ENCODE measurements at regions not wholly inside any gene's neighbourhood (a gene's known extent, or its start where the extent isn't known, plus 50 kb on each side); places are given as distances from the start of the nearest gene placed in this dataset.

GRCh38 chrX:125436855-125437254, 117.2 kb downstream of the TEX13C start:
- Histone ChIP-seq H2BK12ac (ENCODE audit: low read length) (no peak overlapping the region), H3K27ac (replicated peaks; ENCODE audit: low read length) (no peak overlapping the region), H3K4me3 (ENCODE audit: low read length in 2 of 2) (no peak overlapping the region), H4K8ac (ENCODE audit: low read depth, low read length) (no peak overlapping the region), H3K36me3 (replicated peaks in 1 of 2; ENCODE audit: control insufficient read depth in 2 of 2, insufficient read depth in 2 of 2, low read length in 2 of 2) (no peaks in the 10 kb centered on the region), H3K14ac (ENCODE audit: low read length) (no peak overlapping the region), H3K9ac (ENCODE audit: low read depth, low read length, poor library complexity) (no peak overlapping the region), H3K23ac (ENCODE audit: low read depth, low read length, poor library complexity) (no peak overlapping the region), H2BK15ac (ENCODE audit: low read length) (no peak overlapping the region), H2AFZ (ENCODE audit: low read length) (no peak overlapping the region), H2BK120ac (ENCODE audit: low read depth, low read length) (no peak overlapping the region), H3K4ac (ENCODE audit: low read length) (no peak overlapping the region), H3K9me3 (replicated peaks in 1 of 2; ENCODE audit: control insufficient read depth in 2 of 2, insufficient read depth in 1 of 2, low read depth in 1 of 2, low read length in 2 of 2) (no peaks in the 10 kb centered on the region), H2BK5ac (ENCODE audit: low read length) (no peak overlapping the region), H3K18ac (ENCODE audit: low read length) (no peak overlapping the region), H3K27me3 (ENCODE audit: control insufficient read depth in 3 of 3, insufficient read depth in 3 of 3, low read depth in 1 of 3, low read length in 3 of 3) (no peaks in the 10 kb centered on the region), H4K91ac (ENCODE audit: low read depth, low read length, poor library complexity) (no peak overlapping the region), H2AK5ac (ENCODE audit: low read depth, low read length) (no peak overlapping the region), H3K4me2 (ENCODE audit: insufficient read depth, low read length, poor library complexity, severe bottlenecking) (no peak overlapping the region), H3K4me1 (ENCODE audit: control insufficient read depth in 2 of 2, insufficient read depth in 1 of 2, low read depth in 1 of 2, low read length in 2 of 2) (no peaks in the 10 kb centered on the region), H3K79me1 (ENCODE audit: low read depth, low read length) (no peaks in the 10 kb centered on the region)
- peak; percentile 0 for DNase-seq (ENCODE audit: low spot score)

GRCh38 chrX:125439194-125439849, 119.7 kb downstream of the TEX13C start:
- H2AFZ ChIP-seq (ENCODE audit: low read length) = no peak overlapping the region
- no CpG with 5 or more reads among the region's 3 CpGs for WGBS, 2 donors (ENCODE audit: extremely low coverage in 2 of 2, insufficient read length in 2 of 2, insufficient replicate concordance in 1 of 2)

GRCh38 chrX:125444659-125445058, 125.0 kb downstream of the TEX13C start:
- Histone ChIP-seq H3K27ac (replicated peaks; ENCODE audit: low read length) (no peak overlapping the region), H2AK5ac (ENCODE audit: low read depth, low read length) (no peak overlapping the region)

More at GRCh38 chrX:125439194-125439849, 119.7 kb downstream of the TEX13C start:
- Histone ChIP-seq H3K9ac (ENCODE audit: low read depth, low read length, poor library complexity) (no peak overlapping the region), H3K4me3 (ENCODE audit: low read length in 2 of 2) (no peak overlapping the region), H3K4me2 (ENCODE audit: insufficient read depth, low read length, poor library complexity, severe bottlenecking) (no peak overlapping the region), H3K9me3 (replicated peaks in 1 of 2; ENCODE audit: control insufficient read depth in 2 of 2, insufficient read depth in 1 of 2, low read depth in 1 of 2, low read length in 2 of 2) (no peaks in the 10 kb centered on the region), H2AK5ac (ENCODE audit: low read depth, low read length) (no peak overlapping the region), H3K23ac (ENCODE audit: low read depth, low read length, poor library complexity) (no peak overlapping the region), H3K14ac (ENCODE audit: low read length) (no peak overlapping the region), H3K4me1 (ENCODE audit: control insufficient read depth in 2 of 2, insufficient read depth in 1 of 2, low read depth in 1 of 2, low read length in 2 of 2) (no peaks in the 10 kb centered on the region), H4K91ac (ENCODE audit: low read depth, low read length, poor library complexity) (no peak overlapping the region), H4K8ac (ENCODE audit: low read depth, low read length) (no peak overlapping the region), H2BK15ac (ENCODE audit: low read length) (no peak overlapping the region), H2BK12ac (ENCODE audit: low read length) (no peak overlapping the region), H2BK5ac (ENCODE audit: low read length) (no peak overlapping the region), H3K18ac (ENCODE audit: low read length) (no peak overlapping the region), H3K79me1 (ENCODE audit: low read depth, low read length) (no peaks in the 10 kb centered on the region), H3K36me3 (replicated peaks in 1 of 2; ENCODE audit: control insufficient read depth in 2 of 2, insufficient read depth in 2 of 2, low read length in 2 of 2) (no peaks in the 10 kb centered on the region), H3K4ac (ENCODE audit: low read length) (no peak overlapping the region), H3K27me3 (ENCODE audit: control insufficient read depth in 3 of 3, insufficient read depth in 3 of 3, low read depth in 1 of 3, low read length in 3 of 3) (no peaks in the 10 kb centered on the region), H2BK120ac (ENCODE audit: low read depth, low read length) (no peak overlapping the region), H3K27ac (replicated peaks; ENCODE audit: low read length) (no peak overlapping the region)
- DNase-seq (ENCODE audit: low spot score) = no peak

GRCh38 chrX:125475482-125475881, 155.8 kb downstream of the TEX13C start:
- no peak overlapping the region for H4K91ac ChIP-seq (ENCODE audit: low read depth, low read length, poor library complexity)
- H3K18ac ChIP-seq (ENCODE audit: low read length) = no peak overlapping the region
- H2BK120ac ChIP-seq (ENCODE audit: low read depth, low read length) = no peak overlapping the region
- no peaks in the 10 kb centered on the region for H3K36me3 ChIP-seq (replicated peaks in 1 of 2; ENCODE audit: control insufficient read depth in 2 of 2, insufficient read depth in 2 of 2, low read length in 2 of 2)
- H3K4me3 ChIP-seq (ENCODE audit: low read length in 2 of 2) = no peak overlapping the region
- H2BK15ac ChIP-seq (ENCODE audit: low read length) = no peak overlapping the region
- no peak overlapping the region for H3K4ac ChIP-seq (ENCODE audit: low read length)
- no peak overlapping the region for H3K9ac ChIP-seq (ENCODE audit: low read depth, low read length, poor library complexity)
- H2AFZ ChIP-seq (ENCODE audit: low read length) = no peak overlapping the region
- no peaks in the 10 kb centered on the region for H3K27me3 ChIP-seq (ENCODE audit: control insufficient read depth in 3 of 3, insufficient read depth in 3 of 3, low read depth in 1 of 3, low read length in 3 of 3)
- no peak overlapping the region for H3K23ac ChIP-seq (ENCODE audit: low read depth, low read length, poor library complexity)
- no peak overlapping the region for H2AK5ac ChIP-seq (ENCODE audit: low read depth, low read length)
- H3K79me1 ChIP-seq (ENCODE audit: low read depth, low read length) = no peaks in the 10 kb centered on the region
- no peak overlapping the region for H3K4me2 ChIP-seq (ENCODE audit: insufficient read depth, low read length, poor library complexity, severe bottlenecking)
- H4K8ac ChIP-seq (ENCODE audit: low read depth, low read length) = no peak overlapping the region
- H2BK5ac ChIP-seq (ENCODE audit: low read length) = no peak overlapping the region
- H3K4me1 ChIP-seq (ENCODE audit: control insufficient read depth in 2 of 2, insufficient read depth in 1 of 2, low read depth in 1 of 2, low read length in 2 of 2) = no peaks in the 10 kb centered on the region
- H2BK12ac ChIP-seq (ENCODE audit: low read length) = no peak overlapping the region
- H3K27ac ChIP-seq (replicated peaks; ENCODE audit: low read length) = no peak overlapping the region
- no peak for DNase-seq (ENCODE audit: low spot score)
- H3K9me3 ChIP-seq (replicated peaks in 1 of 2; ENCODE audit: control insufficient read depth in 2 of 2, insufficient read depth in 1 of 2, low read depth in 1 of 2, low read length in 2 of 2) = no peaks in the 10 kb centered on the region
- H3K14ac ChIP-seq (ENCODE audit: low read length) = no peak overlapping the region

More at GRCh38 chrX:125444659-125445058, 125.0 kb downstream of the TEX13C start:
- no peaks in the 10 kb centered on the region for H3K27me3 ChIP-seq (ENCODE audit: control insufficient read depth in 3 of 3, insufficient read depth in 3 of 3, low read depth in 1 of 3, low read length in 3 of 3)
- DNase-seq (ENCODE audit: low spot score) = no peak
- no peak overlapping the region for H2AFZ ChIP-seq (ENCODE audit: low read length)
- no peaks in the 10 kb centered on the region for H3K36me3 ChIP-seq (replicated peaks in 1 of 2; ENCODE audit: control insufficient read depth in 2 of 2, insufficient read depth in 2 of 2, low read length in 2 of 2)
- no peak overlapping the region for H3K4ac ChIP-seq (ENCODE audit: low read length)
- H3K4me3 ChIP-seq (ENCODE audit: low read length in 2 of 2) = no peak overlapping the region
- H2BK15ac ChIP-seq (ENCODE audit: low read length) = no peak overlapping the region
- H3K18ac ChIP-seq (ENCODE audit: low read length) = no peak overlapping the region
- H2BK120ac ChIP-seq (ENCODE audit: low read depth, low read length) = no peak overlapping the region
- H3K4me1 ChIP-seq (ENCODE audit: control insufficient read depth in 2 of 2, insufficient read depth in 1 of 2, low read depth in 1 of 2, low read length in 2 of 2) = no peaks in the 10 kb centered on the region
- H3K79me1 ChIP-seq (ENCODE audit: low read depth, low read length) = no peaks in the 10 kb centered on the region
- H3K9me3 ChIP-seq (replicated peaks in 1 of 2; ENCODE audit: control insufficient read depth in 2 of 2, insufficient read depth in 1 of 2, low read depth in 1 of 2, low read length in 2 of 2) = no peaks in the 10 kb centered on the region
- H3K14ac ChIP-seq (ENCODE audit: low read length) = no peak overlapping the region
- no peak overlapping the region for H3K9ac ChIP-seq (ENCODE audit: low read depth, low read length, poor library complexity)
- no peak overlapping the region for H2BK5ac ChIP-seq (ENCODE audit: low read length)
- H2BK12ac ChIP-seq (ENCODE audit: low read length) = no peak overlapping the region
- no CpG with 5 or more reads among the region's 1 CpG for WGBS, 2 donors (ENCODE audit: extremely low coverage in 2 of 2, insufficient read length in 2 of 2, insufficient replicate concordance in 1 of 2)
- H3K4me2 ChIP-seq (ENCODE audit: insufficient read depth, low read length, poor library complexity, severe bottlenecking) = no peak overlapping the region
- no peak overlapping the region for H3K23ac ChIP-seq (ENCODE audit: low read depth, low read length, poor library complexity)
- no peak overlapping the region for H4K91ac ChIP-seq (ENCODE audit: low read depth, low read length, poor library complexity)
- no peak overlapping the region for H4K8ac ChIP-seq (ENCODE audit: low read depth, low read length)
